SJCRH30 (cell line): ENCODE measurements at regions not wholly inside any gene's neighbourhood (a gene's known extent, or its start where the extent isn't known, plus 50 kb on each side); places are given as distances from the start of the nearest gene placed in this dataset.

ENCODE experiments used
- DNase-seq, 2 experiments: peaks; one replicate each; pipeline ENCODE4 v3.0.0-alpha.2; 2015 to 2020
- H3K27ac ChIP-seq: fragments of 250-450 bp; sonication (Bioruptor Pico); 2 replicates; pipeline ENCODE4 v1.5.1; 2020; ENCODE audit warnings: mild to moderate bottlenecking, moderate library complexity
- H3K27me3 ChIP-seq: fragments of 250-450 bp; sonication (Bioruptor Pico); 2 replicates; pipeline ENCODE4 v1.5.1; 2020; ENCODE audit warnings: mild to moderate bottlenecking, moderate library complexity
- H3K36me3 ChIP-seq: fragments of 250-450 bp; sonication (Bioruptor Pico); 2 replicates; pipeline ENCODE4 v1.5.1; 2020; ENCODE audit warnings: mild to moderate bottlenecking, moderate library complexity
- H3K4me1 ChIP-seq: fragments of 250-450 bp; sonication (Bioruptor Pico); 2 replicates; pipeline ENCODE4 v1.5.1; 2020; ENCODE audit warnings: mild to moderate bottlenecking, moderate library complexity
- H3K4me3 ChIP-seq: fragments of 250-450 bp; sonication (Bioruptor Pico); 2 replicates; pipeline ENCODE4 v1.5.1; 2020; ENCODE audit warnings: mild to moderate bottlenecking, moderate library complexity
- H3K9me3 ChIP-seq: fragments of 250-450 bp; sonication (Bioruptor Pico); replicated peaks from 2 replicates; pipeline ENCODE4 v1.5.1; 2020; ENCODE audit warnings: mild to moderate bottlenecking, moderate library complexity

- no peaks in the 10 kb centered on the region for H3K27me3 ChIP-seq
- H3K4me1 ChIP-seq = peaks cover 34% of the 10 kb centered on the region
- H3K9me3 ChIP-seq = no peaks in the 10 kb centered on the region
- no peak for DNase-seq
- H3K27ac ChIP-seq = peak overlapping the region; percentile 90
- H3K36me3 ChIP-seq = no peaks in the 10 kb centered on the region
- no peak overlapping the region for H3K4me3 ChIP-seq
These were observed 193.2 kb upstream of the LEF1 start for GRCh38 chr4:108361886-108362285.

- DNase-seq = no peak
- H3K9me3 ChIP-seq = no peaks in the 10 kb centered on the region
- peaks cover 34% of the 10 kb centered on the region for H3K4me1 ChIP-seq
- no peaks in the 10 kb centered on the region for H3K27me3 ChIP-seq
- H3K36me3 ChIP-seq = no peaks in the 10 kb centered on the region
- H3K4me3 ChIP-seq = peak overlapping the region; percentile 35
- peak overlapping the region; percentile 90 for H3K27ac ChIP-seq
These were observed 192.7 kb upstream of the LEF1 start for GRCh38 chr4:108361446-108361820.

DNA sequence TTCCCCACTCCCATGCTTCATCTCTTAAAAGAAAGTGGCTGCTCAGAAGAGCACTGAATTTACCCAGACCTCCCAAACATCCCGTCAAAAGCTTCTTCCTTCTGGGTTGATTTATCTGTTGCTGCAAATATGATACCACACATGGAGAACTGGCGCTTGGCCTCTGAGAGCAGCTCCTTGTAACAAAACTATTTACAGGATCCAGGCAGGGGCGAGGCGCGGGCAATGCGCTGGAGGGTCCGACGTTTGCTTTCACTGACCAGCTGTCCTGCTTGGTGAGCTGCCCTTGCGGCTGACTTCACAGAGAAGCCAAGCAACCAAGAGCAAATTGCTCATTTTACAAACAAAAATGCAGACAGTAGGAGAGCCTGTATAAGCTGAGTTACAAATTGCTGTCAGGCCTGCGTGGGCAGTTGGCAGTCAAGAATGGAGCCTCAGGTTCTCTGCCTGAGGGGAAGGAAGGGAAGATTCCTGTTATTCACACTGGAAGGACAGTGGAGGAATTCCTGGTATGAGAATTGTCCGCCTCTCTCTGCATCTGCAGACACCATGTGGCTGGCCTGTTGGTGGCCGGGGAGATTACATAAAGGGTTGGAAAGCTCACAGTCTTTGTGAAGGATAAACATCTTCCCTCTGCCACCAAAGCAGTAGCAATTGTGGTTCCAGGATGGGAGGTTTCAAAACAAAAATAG is 192.2 kb upstream of the LEF1 start:
- peak; percentile 82 to 85 for DNase-seq
- peak overlapping the region; percentile 90 for H3K27ac ChIP-seq
- no peaks in the 10 kb centered on the region for H3K36me3 ChIP-seq
- H3K9me3 ChIP-seq = no peaks in the 10 kb centered on the region
- H3K4me1 ChIP-seq = peaks cover 34% of the 10 kb centered on the region
- peak overlapping the region; percentile 35 for H3K4me3 ChIP-seq
- H3K27me3 ChIP-seq = no peaks in the 10 kb centered on the region

GRCh38 chr4:108359986-108360681 is 191.4 kb upstream of the LEF1 start:
- H3K27me3 ChIP-seq = no peaks in the 10 kb centered on the region
- H3K36me3 ChIP-seq = no peaks in the 10 kb centered on the region
- peak overlapping the region; percentile 90 for H3K27ac ChIP-seq
- H3K4me1 ChIP-seq = peaks cover 36% of the 10 kb centered on the region
- peak overlapping the region; percentile 35 for H3K4me3 ChIP-seq
- no peaks in the 10 kb centered on the region for H3K9me3 ChIP-seq
- peak; percentile 86 to 92 for DNase-seq

DNA sequence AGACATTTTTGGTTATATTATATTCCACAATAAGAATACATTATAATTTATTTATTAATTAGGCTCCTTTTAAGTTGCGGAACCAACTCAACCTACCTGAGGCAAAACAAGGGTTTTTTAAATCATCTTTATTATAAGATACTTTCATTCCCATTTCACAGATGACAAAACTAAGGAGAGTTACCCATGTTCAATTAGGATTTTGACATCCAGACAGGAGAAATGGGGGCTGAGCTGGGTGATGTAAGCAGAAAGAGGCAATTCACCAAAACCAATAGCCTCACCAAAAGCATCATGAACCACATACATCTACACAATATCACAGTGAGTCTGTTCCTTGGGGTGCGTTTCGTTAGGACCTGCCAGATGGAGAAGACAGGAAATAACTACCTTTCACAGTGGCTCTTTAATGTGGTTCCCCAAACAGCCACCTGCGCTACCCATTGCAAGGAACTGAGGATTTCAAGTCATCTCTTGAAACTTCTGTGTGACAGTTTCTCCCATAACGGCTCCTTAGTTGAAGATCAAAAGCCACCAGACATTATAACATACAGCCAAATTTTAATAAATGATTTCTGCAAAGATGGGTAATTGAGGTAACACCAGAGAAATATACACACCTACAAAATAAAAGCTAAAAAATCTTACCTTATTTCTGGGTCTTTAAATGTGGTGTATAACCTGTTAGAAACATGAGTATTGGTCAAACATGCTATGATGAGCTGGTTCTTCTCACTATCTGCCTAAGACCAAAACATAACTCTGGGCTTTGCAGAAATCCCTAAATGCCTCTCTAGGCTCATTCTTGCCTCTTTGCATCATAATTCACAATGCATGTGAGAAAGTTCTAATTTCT is 190.6 kb upstream of the LEF1 start:
- Histone ChIP-seq H3K4me1 (peaks cover 36% of the 10 kb centered on the region), H3K9me3 (no peaks in the 10 kb centered on the region), H3K4me3 (no peak overlapping the region), H3K27ac (no peak overlapping the region), H3K27me3 (no peaks in the 10 kb centered on the region), H3K36me3 (no peaks in the 10 kb centered on the region)
- no peak for DNase-seq

DNA sequence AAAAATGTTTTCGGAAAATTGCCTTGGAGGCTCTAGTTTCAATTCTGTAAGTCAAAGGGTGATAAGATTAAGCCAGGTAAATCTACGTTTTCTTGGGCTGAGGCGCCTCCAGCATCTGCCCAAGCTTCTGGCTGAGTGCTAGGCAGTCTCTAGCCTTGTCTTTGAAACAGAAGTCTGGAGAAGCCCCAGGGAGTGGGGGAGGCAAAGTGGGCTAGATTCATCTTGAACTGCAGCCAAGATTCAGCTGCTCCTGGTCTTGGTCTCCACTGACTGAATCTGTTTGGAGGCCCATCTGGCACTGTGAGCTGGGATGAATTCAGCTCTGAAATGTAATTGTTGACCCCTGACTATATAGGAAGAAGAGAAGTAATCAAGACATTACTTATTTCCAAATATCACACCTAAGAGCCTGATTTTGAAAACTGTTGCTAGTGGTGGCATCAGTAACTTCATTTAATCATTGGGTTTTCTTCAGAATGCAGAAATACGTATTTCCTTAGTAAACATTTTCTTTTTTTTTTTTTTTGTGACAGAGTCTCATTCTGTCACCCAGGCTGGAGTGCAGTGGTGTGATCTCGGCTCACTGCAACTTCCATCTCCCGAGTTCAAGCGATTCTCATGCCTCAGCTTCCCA is 187.3 kb upstream of the LEF1 start:
- no peak overlapping the region for H3K27ac ChIP-seq
- H3K4me3 ChIP-seq = no peak overlapping the region
- DNase-seq = peak; percentile 42 to 67
- H3K36me3 ChIP-seq = no peaks in the 10 kb centered on the region
- no peaks in the 10 kb centered on the region for H3K9me3 ChIP-seq
- H3K4me1 ChIP-seq = peaks cover 31% of the 10 kb centered on the region
- H3K27me3 ChIP-seq = no peaks in the 10 kb centered on the region

DNA sequence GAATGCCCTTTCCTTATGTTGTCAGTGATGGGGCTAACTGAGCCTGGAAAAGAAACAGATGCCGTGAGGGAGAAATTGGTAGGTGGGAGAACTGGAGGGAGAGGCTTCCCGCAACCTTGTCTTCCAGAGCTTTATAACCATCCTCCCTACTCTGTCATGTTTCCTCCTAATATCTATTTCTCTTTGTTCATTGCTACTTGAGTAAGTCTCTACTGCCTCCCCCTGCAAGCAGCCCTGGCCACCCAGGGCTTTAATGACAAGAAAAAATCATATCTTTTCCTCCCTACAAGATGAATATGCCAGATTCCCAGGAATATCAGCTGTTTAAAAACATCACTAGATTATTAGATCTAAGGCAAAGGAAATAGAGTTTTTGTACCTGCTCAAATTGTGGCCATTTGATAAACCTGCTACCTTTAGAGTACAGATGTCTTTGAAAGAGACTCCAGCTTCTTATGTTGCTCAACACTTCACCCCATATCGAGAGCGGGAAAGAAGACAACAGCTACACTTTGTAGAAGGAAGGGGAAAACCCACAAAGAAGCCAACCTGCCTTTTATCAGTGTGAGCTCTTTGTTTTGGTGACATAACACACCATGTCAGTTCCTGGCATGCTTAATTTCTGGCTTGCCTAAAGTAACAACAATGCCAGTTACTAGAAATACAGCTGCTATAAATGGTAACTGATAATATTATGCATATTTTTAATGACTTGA is 186.6 kb upstream of the LEF1 start:
- no peaks in the 10 kb centered on the region for H3K27me3 ChIP-seq
- peaks cover 31% of the 10 kb centered on the region for H3K4me1 ChIP-seq
- DNase-seq = peak in 1 of 2 experiments; percentile 21
- H3K27ac ChIP-seq = no peak overlapping the region
- no peaks in the 10 kb centered on the region for H3K9me3 ChIP-seq
- no peaks in the 10 kb centered on the region for H3K36me3 ChIP-seq
- H3K4me3 ChIP-seq = no peak overlapping the region

- no peak for DNase-seq
- H3K36me3 ChIP-seq = no peaks in the 10 kb centered on the region
- H3K4me3 ChIP-seq = no peak overlapping the region
- no peak overlapping the region for H3K27ac ChIP-seq
- peaks cover 21% of the 10 kb centered on the region for H3K4me1 ChIP-seq
- H3K27me3 ChIP-seq = no peaks in the 10 kb centered on the region
- H3K9me3 ChIP-seq = no peaks in the 10 kb centered on the region
These were observed 184.1 kb upstream of the LEF1 start for GRCh38 chr4:108352664-108353308.

- no peak for DNase-seq
- peaks cover 24% of the 10 kb centered on the region for H3K4me1 ChIP-seq
These were observed 183.1 kb upstream of the LEF1 start for GRCh38 chr4:108351791-108352190.

DNA sequence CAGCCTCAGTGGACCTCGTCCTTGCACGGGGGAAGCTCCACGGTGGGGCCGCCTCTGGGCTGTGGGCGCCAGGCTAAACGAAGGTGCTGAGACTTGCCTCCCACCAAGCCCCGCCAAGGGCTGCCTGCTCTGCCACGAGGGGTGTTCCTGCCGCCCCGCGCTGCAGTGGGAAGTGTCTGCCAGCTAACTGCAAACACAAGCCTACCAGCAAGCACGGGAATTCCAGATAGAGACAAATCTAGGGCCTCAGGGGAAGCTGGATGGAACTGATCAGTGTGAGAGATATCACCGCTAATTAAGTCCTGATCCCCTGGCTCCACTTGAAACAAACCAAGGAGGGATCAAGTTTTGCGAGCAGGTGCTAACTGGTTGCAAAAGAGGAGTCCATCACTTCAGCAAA is 181.6 kb upstream of the LEF1 start:
- Histone ChIP-seq H3K27me3 (no peaks in the 10 kb centered on the region), H3K36me3 (no peaks in the 10 kb centered on the region), H3K27ac (no peak overlapping the region), H3K4me1 (peaks cover 30% of the 10 kb centered on the region), H3K9me3 (no peaks in the 10 kb centered on the region), H3K4me3 (no peak overlapping the region)
- DNase-seq = peak; percentile 53 to 74

More at GRCh38 chr4:108351791-108352190, 183.1 kb upstream of the LEF1 start:
- no peaks in the 10 kb centered on the region for H3K27me3 ChIP-seq
- no peaks in the 10 kb centered on the region for H3K36me3 ChIP-seq
- H3K27ac ChIP-seq = no peak overlapping the region
- H3K4me3 ChIP-seq = no peak overlapping the region
- no peaks in the 10 kb centered on the region for H3K9me3 ChIP-seq

DNA sequence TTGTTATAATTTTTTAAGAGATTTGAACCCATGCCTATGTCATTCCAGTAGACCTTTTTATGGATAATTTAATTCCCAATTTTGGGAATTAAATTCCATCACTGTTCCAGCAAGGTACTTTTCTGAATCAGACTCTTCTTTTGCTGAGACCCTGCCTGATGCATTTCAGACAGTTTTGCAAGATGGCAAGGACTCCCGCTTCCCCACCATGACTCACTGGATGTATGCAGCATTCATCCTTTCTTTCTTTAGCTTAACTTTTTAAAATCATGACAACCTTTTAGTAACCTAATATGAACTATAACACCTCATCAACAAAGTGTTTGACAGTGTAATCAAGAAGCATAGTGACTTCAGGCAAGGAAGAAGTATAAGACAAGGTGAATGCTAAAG is 178.1 kb upstream of the LEF1 start:
- Histone ChIP-seq H3K4me3 (no peak overlapping the region), H3K9me3 (no peaks in the 10 kb centered on the region), H3K36me3 (no peaks in the 10 kb centered on the region), H3K4me1 (peaks cover 21% of the 10 kb centered on the region), H3K27ac (peak overlapping the region; percentile 64), H3K27me3 (no peaks in the 10 kb centered on the region)
- no peak for DNase-seq

- H3K36me3 ChIP-seq = no peaks in the 10 kb centered on the region
- DNase-seq = peak in 1 of 2 experiments; percentile 65
- peaks cover 21% of the 10 kb centered on the region for H3K4me1 ChIP-seq
- no peaks in the 10 kb centered on the region for H3K9me3 ChIP-seq
- peak overlapping the region; percentile 64 for H3K27ac ChIP-seq
- no peaks in the 10 kb centered on the region for H3K27me3 ChIP-seq
- H3K4me3 ChIP-seq = no peak overlapping the region
These were observed 177.4 kb upstream of the LEF1 start for GRCh38 chr4:108345862-108346817.
